ENCODE measurements at regions not wholly inside any gene's neighbourhood (a gene's known extent, or its start where the extent isn't known, plus 50 kb on each side); places are given as distances from the start of the nearest gene placed in this dataset.
A peak's percentile ranks its signal among the peaks of the same experiment; 100 is the strongest.

DNA sequence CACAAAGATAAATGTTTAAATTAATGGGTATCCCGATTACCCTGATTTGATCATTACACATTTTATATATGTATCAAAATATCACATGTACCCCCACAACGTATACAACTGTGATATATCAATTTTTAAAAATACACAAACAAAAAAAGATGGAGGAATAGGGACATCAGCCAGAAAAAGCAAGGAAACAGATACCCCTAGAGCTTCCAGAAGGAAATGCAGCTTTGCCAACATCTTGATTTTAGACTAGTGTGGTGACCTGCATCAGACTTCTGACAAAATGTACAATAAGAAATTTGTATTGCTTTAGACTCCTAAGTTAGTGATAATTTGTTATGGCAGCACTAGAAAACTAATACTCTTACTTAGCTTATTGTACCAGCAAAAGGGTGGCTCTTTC is 483.8 kb downstream of the TUSC7 start:
- H3K79me2 ChIP-seq (ENCODE audit: control insufficient read depth in 1 of 2, insufficient read depth in 2 of 2, low read length in 2 of 2) = no peaks in the 10 kb centered on the region
- WGBS, 2 experiments (ENCODE audit: extremely low coverage in 1 of 2, insufficient coverage in 1 of 2, insufficient read length in 1 of 2, insufficient replicate concordance in 2 of 2, low coverage in 1 of 2, low lambda C conversion rate in 2 of 2, missing lambda C conversion rate in 1 of 2) = 85% methylated on average over 2 of the region's 2 CpGs; no CpG with 5 or more reads in 1 of the 2 experiments
- TF ChIP-seq RAD21 (IDR thresholded peaks at IDR 0.05 in 1 of 2, conservative IDR thresholded peaks at IDR 0.05 in 1 of 2; ENCODE audit: low read depth in 2 of 2, low read length in 2 of 2) (peak; percentile 63 to 66), YY1 (IDR thresholded peaks at IDR 0.05; ENCODE audit: low read depth, low read length) (peak; percentile 47; the same call in 1 of the 2 replicates)
- TF ChIP-seq, protein P1, sequence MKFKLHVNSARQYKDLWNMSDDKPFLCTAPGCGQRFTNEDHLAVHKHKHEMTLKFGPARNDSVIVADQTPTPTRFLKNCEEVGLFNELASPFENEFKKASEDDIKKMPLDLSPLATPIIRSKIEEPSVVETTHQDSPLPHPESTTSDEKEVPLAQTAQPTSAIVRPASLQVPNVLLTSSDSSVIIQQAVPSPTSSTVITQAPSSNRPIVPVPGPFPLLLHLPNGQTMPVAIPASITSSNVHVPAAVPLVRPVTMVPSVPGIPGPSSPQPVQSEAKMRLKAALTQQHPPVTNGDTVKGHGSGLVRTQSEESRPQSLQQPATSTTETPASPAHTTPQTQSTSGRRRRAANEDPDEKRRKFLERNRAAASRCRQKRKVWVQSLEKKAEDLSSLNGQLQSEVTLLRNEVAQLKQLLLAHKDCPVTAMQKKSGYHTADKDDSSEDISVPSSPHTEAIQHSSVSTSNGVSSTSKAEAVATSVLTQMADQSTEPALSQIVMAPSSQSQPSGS (IDR thresholded peaks at IDR 0.05; ENCODE audit: low read length) = no peak
- TF ChIP-seq, protein P2, sequence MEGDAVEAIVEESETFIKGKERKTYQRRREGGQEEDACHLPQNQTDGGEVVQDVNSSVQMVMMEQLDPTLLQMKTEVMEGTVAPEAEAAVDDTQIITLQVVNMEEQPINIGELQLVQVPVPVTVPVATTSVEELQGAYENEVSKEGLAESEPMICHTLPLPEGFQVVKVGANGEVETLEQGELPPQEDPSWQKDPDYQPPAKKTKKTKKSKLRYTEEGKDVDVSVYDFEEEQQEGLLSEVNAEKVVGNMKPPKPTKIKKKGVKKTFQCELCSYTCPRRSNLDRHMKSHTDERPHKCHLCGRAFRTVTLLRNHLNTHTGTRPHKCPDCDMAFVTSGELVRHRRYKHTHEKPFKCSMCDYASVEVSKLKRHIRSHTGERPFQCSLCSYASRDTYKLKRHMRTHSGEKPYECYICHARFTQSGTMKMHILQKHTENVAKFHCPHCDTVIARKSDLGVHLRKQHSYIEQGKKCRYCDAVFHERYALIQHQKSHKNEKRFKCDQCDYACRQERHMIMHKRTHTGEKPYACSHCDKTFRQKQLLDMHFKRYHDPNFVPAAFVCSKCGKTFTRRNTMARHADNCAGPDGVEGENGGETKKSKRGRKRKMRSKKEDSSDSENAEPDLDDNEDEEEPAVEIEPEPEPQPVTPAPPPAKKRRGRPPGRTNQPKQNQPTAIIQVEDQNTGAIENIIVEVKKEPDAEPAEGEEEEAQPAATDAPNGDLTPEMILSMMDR (IDR thresholded peaks at IDR 0.05; ENCODE audit: control extremely low read depth in 1 of 3, insufficient read depth in 1 of 3, low read depth in 1 of 3, low read length in 3 of 3) = peak in 2 of 3 experiments; percentile 31 to 52; a peak in 2 of 4 replicates
- no peak overlapping the region for H2BK20ac ChIP-seq (ENCODE audit: low read length)
- no peak overlapping the region for H3K27ac ChIP-seq (ENCODE audit: low read depth, low read length)
- H3K36me3 ChIP-seq (ENCODE audit: control insufficient read depth in 2 of 4, insufficient read depth in 4 of 4, low read length in 3 of 4) = no peaks in the 10 kb centered on the region
- POLR2A ChIA-PET (ENCODE audit: partially characterized antibody) = interaction anchor here (1.2 kb wide), 1 partner anchor 9 kb away, joined by 3 read pairs; no protein-coding TSS in a partner anchor
- H4K20me1 ChIP-seq (replicated peaks in 1 of 2; ENCODE audit: control insufficient read depth in 1 of 2, insufficient read depth in 2 of 2, low read length in 2 of 2) = no peaks in the 10 kb centered on the region
- H3K4me3 ChIP-seq (ENCODE audit: extremely low read depth in 1 of 4, insufficient read depth in 2 of 4, low read depth in 3 of 4, low read length in 4 of 4) = no peak overlapping the region
- DNase-seq (ENCODE audit: low read depth in 1 of 2, low spot score in 2 of 2) (no peak), FAIRE-seq (peak; percentile 78)
- H2BK15ac ChIP-seq (ENCODE audit: low read length) = no peak overlapping the region
- H3K18ac ChIP-seq (ENCODE audit: extremely low read depth, low read length) = no peak overlapping the region
- no peak overlapping the region for H4K8ac ChIP-seq (ENCODE audit: extremely low read depth, insufficient read depth, low read length)
- H3K9ac ChIP-seq (replicated peaks in 1 of 4; ENCODE audit: extremely low read depth in 1 of 4, low read depth in 3 of 4, low read length in 3 of 4) = no peak overlapping the region
- no peak overlapping the region for H2AK5ac ChIP-seq (ENCODE audit: low read depth, low read length)
- H3K23ac ChIP-seq (ENCODE audit: insufficient read length) = no peak overlapping the region
- H3K4me2 ChIP-seq (ENCODE audit: insufficient read depth in 1 of 2, low read depth in 2 of 2, low read length in 2 of 2) = no peak overlapping the region
- no peak overlapping the region for H4K5ac ChIP-seq (ENCODE audit: insufficient read length, low read depth, low read length)
- no peak overlapping the region for H2BK5ac ChIP-seq (ENCODE audit: low read depth, low read length)
- no peaks in the 10 kb centered on the region for H3K23me2 ChIP-seq (ENCODE audit: low read depth, low read length)
- no peak overlapping the region for H3K14ac ChIP-seq (ENCODE audit: insufficient read length)
- H3K4ac ChIP-seq (replicated peaks; ENCODE audit: insufficient read length, low read depth, low read length) = no peak overlapping the region
- H3K79me1 ChIP-seq (ENCODE audit: low read depth, low read length) = no peaks in the 10 kb centered on the region
- no peak overlapping the region for H3K56ac ChIP-seq (replicated peaks; ENCODE audit: insufficient read length, low read depth, low read length)
- no peaks in the 10 kb centered on the region for H3K27me3 ChIP-seq (replicated peaks in 1 of 4; ENCODE audit: control insufficient read depth in 3 of 4, extremely low read depth in 1 of 4, insufficient read depth in 3 of 4, low read length in 3 of 4)
- H2BK12ac ChIP-seq (ENCODE audit: low read depth, low read length) = no peak overlapping the region
- no peak overlapping the region for H4K91ac ChIP-seq (replicated peaks; ENCODE audit: insufficient read length, low read length)
- CTCF ChIA-PET (ENCODE audit: partially characterized antibody) = interaction anchor here (0.6 to 1.9 kb wide), 27 partner anchors 9 to 752 kb away, joined by 3 to 13 read pairs (median 4); no protein-coding TSS in a partner anchor
- H2AFZ ChIP-seq (ENCODE audit: low read length) = no peak overlapping the region
- H3K4me1 ChIP-seq (replicated peaks in 1 of 4; ENCODE audit: control insufficient read depth in 3 of 4, insufficient read depth in 4 of 4, low read length in 3 of 4) = no peaks in the 10 kb centered on the region
- no peaks in the 10 kb centered on the region for H3K9me3 ChIP-seq (ENCODE audit: insufficient read depth in 2 of 2, low read depth in 1 of 2, low read length in 1 of 2)
- no peak overlapping the region for H2BK120ac ChIP-seq (replicated peaks; ENCODE audit: low read depth, low read length)
